HCT116 (cell line): ENCODE measurements at regions not wholly inside any gene's neighbourhood (a gene's known extent, or its start where the extent isn't known, plus 50 kb on each side); places are given as distances from the start of the nearest gene placed in this dataset.

Source experiments
- ATAC-seq: fragments of 200-7000 bp; cut with Tn5 transposase; 2 replicates; pipeline ENCODE4 v1.9.1; 2020; ENCODE audit warnings: mild to moderate bottlenecking, moderate library complexity
- BruUV-seq: library from RNA; stranded (reverse); fragments of 400-500 nt; replicated peaks from 2 replicates; lab custom pipeline; 2021; lab: Mats Ljungman, UMichigan
- CTCF ChIA-PET: fragments of 300-600 bp; sonication (Branson Sonifier 250); formaldehyde crosslinking; loops from one replicate; lab custom pipeline; 2021; ENCODE audit warnings: antibody characterized with exemption; lab: Charles Lee
- POLR2A ChIA-PET: fragments of 300-600, 350-600 bp; sonication (Branson Sonifier 250); formaldehyde crosslinking; loops from one replicate; lab custom pipeline; 2021; ENCODE audit warnings: antibody characterized with exemption; lab: Charles Lee
- RAD21 ChIA-PET, 2 experiments: fragments of 300-600 bp; sonication (Branson Sonifier 250); formaldehyde crosslinking; loops; one replicate each; lab custom pipeline; 2023; ENCODE audit warnings: low total read pairs in 2 of 2; ENCODE audit not compliant: uncharacterized antibody in 2 of 2, unreplicated experiment in 2 of 2, low non-redundant PET in 1 of 2; lab: Charles Lee
- DNase-seq: peaks from one replicate; pipeline ENCODE4 v3.0.0-alpha.2; 2010; ENCODE audit warnings: low read depth, low spot score
- H2AFZ ChIP-seq: fragments of 200-600 bp; shearing (Covaris generic), sonication (generic); 2 replicates; pipeline ENCODE4 v1.6.1; 2017; ENCODE audit warnings: low read depth, mixed run types, mixed read lengths, antibody characterized with exemption, low read length; ENCODE audit not compliant: poor library complexity, severe bottlenecking
- H3K27ac ChIP-seq: 2 replicates; pipeline ENCODE4 v1.5.1; 2012; ENCODE audit warnings: low read depth, low read length
- H3K27me3 ChIP-seq: fragments of 200-600 bp; sonication (generic); 2 replicates; pipeline ENCODE4 v1.6.1; 2016; ENCODE audit warnings: mixed run types, low read length, mixed read lengths; ENCODE audit not compliant: insufficient read depth
- H3K36me3 ChIP-seq, 2 experiments: fragments of 200-500 bp in 1 of 2; fragments of 200-600 bp in 1 of 2; sonication (Bioruptor generic) in 1 of 2; sonication (generic) in 1 of 2; 2 replicates each; pipeline versions ENCODE4 v1.5.1 to v1.6.1; 2014 to 2016; ENCODE audit warnings: low read length in 2 of 2, inconsistent platforms in 1 of 2, mixed read lengths in 1 of 2, mixed run types in 1 of 2; ENCODE audit not compliant: insufficient read depth in 2 of 2, control insufficient read depth in 1 of 2
- H3K4me1 ChIP-seq, 2 experiments: fragments of 200-600 bp in 1 of 2; sonication (generic) in 1 of 2; 2 replicates each; pipeline versions ENCODE4 v1.5.1 to v1.6.1; 2012 to 2017; ENCODE audit warnings: low read length in 2 of 2, inconsistent platforms in 1 of 2, mild to moderate bottlenecking in 1 of 2, mixed read lengths in 1 of 2, mixed run types in 1 of 2, moderate library complexity in 1 of 2; ENCODE audit not compliant: insufficient read depth in 2 of 2, control insufficient read depth in 1 of 2
- H3K4me2 ChIP-seq: fragments of 200-600 bp; sonication (generic); 2 replicates; pipeline ENCODE4 v1.6.1; 2017; ENCODE audit warnings: mixed run types, low read length, mixed read lengths
- H3K4me3 ChIP-seq, 2 experiments: fragments of 200-600 bp in 1 of 2; sonication (generic) in 1 of 2; replicated peaks in 1 of 2; 2 replicates each; pipeline ENCODE4 v1.5.1; 2011 to 2016; ENCODE audit warnings: low read length in 2 of 2, control low read depth in 1 of 2, low read depth in 1 of 2, mild to moderate bottlenecking in 1 of 2, mixed read lengths in 1 of 2, mixed run types in 1 of 2
- H3K79me2 ChIP-seq: fragments of 200-600 bp; sonication (generic); 2 replicates; pipeline ENCODE4 v1.6.1; 2017; ENCODE audit warnings: mild to moderate bottlenecking, mixed run types, low read length, moderate library complexity, mixed read lengths; ENCODE audit not compliant: insufficient read depth
- H3K9ac ChIP-seq: fragments of 200-600 bp; sonication (generic); 2 replicates; pipeline ENCODE4 v1.6.1; 2016; ENCODE audit warnings: low read length, mixed read lengths
- H3K9me2 ChIP-seq: fragments of 200-600 bp; sonication (generic), shearing (Covaris generic); 2 replicates; pipeline ENCODE4 v1.6.1; 2017; ENCODE audit warnings: mixed run types, mild to moderate bottlenecking, moderate library complexity; ENCODE audit not compliant: insufficient read depth
- H3K9me3 ChIP-seq, 2 experiments: fragments of 200-500 bp in 1 of 2; fragments of 200-600 bp in 1 of 2; sonication (Bioruptor generic) in 1 of 2; sonication (generic) in 1 of 2; 2 replicates each; pipeline ENCODE4 v1.6.1; 2014 to 2017; ENCODE audit warnings: low read length in 2 of 2, mixed read lengths in 2 of 2, inconsistent platforms in 1 of 2, low read depth in 1 of 2, mild to moderate bottlenecking in 1 of 2, mixed run types in 1 of 2, moderate library complexity in 1 of 2; ENCODE audit not compliant: control insufficient read depth in 1 of 2, insufficient read depth in 1 of 2
- H4K20me1 ChIP-seq: fragments of 200-600 bp; sonication (generic), shearing (Covaris generic); 2 replicates; pipeline ENCODE4 v1.6.1; 2017; ENCODE audit warnings: mixed run types, mild to moderate bottlenecking, moderate library complexity; ENCODE audit not compliant: insufficient read depth
- CTCF ChIP-seq, 3 experiments: fragments of 200-600 bp in 1 of 3; sonication (generic) in 1 of 3; IDR thresholded peaks in 2 of 3; conservative IDR thresholded peaks in 1 of 3; 2 replicates each; pipeline ENCODE4 v1.5.1; 2012 to 2017; ENCODE audit warnings: low read depth in 2 of 3, low read length in 2 of 3, antibody characterized with exemption in 1 of 3, borderline replicate concordance in 1 of 3, control low read depth in 1 of 3, mild to moderate bottlenecking in 1 of 3, mixed read lengths in 1 of 3, mixed run types in 1 of 3, moderate library complexity in 1 of 3; ENCODE audit not compliant: insufficient read depth in 1 of 3
- ELF1 ChIP-seq: IDR thresholded peaks from 2 replicates; pipeline ENCODE4 v1.6.1; 2012; ENCODE audit warnings: low read depth, borderline replicate concordance
- EZH2phosphoT487 ChIP-seq: fragments of 200-600 bp; IDR thresholded peaks from 2 replicates; pipeline ENCODE4 v1.6.1; 2018; ENCODE audit warnings: antibody characterized with exemption, borderline replicate concordance
- SIN3A ChIP-seq: IDR thresholded peaks from 2 replicates; pipeline ENCODE4 v1.6.1; 2012; ENCODE audit warnings: low read depth
- TCF7L2 ChIP-seq: IDR thresholded peaks from 2 replicates; pipeline ENCODE4 v1.7.0; 2011; ENCODE audit warnings: borderline replicate concordance, inconsistent platforms; ENCODE audit not compliant: insufficient read depth, insufficient read length; ENCODE audit errors: extremely low read depth
- YY1 ChIP-seq: IDR thresholded peaks from 2 replicates; pipeline ENCODE4 v1.6.1; 2011; ENCODE audit warnings: low read length, low read depth, moderate library complexity, mild to moderate bottlenecking; ENCODE audit not compliant: insufficient replicate concordance; ENCODE audit errors: extremely low read depth
- intact Hi-C: fragments of 100-400 bp; cut with micrococcal nuclease; formaldehyde crosslinking; loops from 2 replicates; pipeline ENCODE4 v1.10.0; 2022

- no peak overlapping the region for H3K4me3 ChIP-seq
- no peaks in the 10 kb centered on the region for H3K9me2 ChIP-seq
- H3K27ac ChIP-seq = no peak overlapping the region
- no peak overlapping the region for H3K9ac ChIP-seq
- no peak for TF ChIP-seq CTCF (IDR thresholded peaks at IDR 0.05 in 2 of 3, conservative IDR thresholded peaks at IDR 0.05 in 1 of 3; ENCODE audit: borderline replicate concordance in 1 of 3, insufficient read depth in 1 of 3, low read depth in 2 of 3, low read length in 2 of 3)
- TF ChIP-seq EZH2phosphoT487 = no peak
- TF ChIP-seq YY1 = no peak
- TF ChIP-seq ELF1 = no peak
- TF ChIP-seq SIN3A = no peak
- TF ChIP-seq TCF7L2 = no peak
- DNase-seq (no peak), ATAC-seq (no peak)
- no peaks in the 10 kb centered on the region for H3K27me3 ChIP-seq
- no TSS peak for BruUV-seq
- H4K20me1 ChIP-seq = no peaks in the 10 kb centered on the region
- ChIA-PET RAD21 (no interaction called here), CTCF (no interaction called here), POLR2A (no interaction called here)
- H3K9me3 ChIP-seq = no peaks in the 10 kb centered on the region
- intact Hi-C loops = no loop called here
- no peak overlapping the region for H2AFZ ChIP-seq
- H3K4me1 ChIP-seq = no peaks in the 10 kb centered on the region
- H3K36me3 ChIP-seq = no peaks in the 10 kb centered on the region
- no peaks in the 10 kb centered on the region for H3K79me2 ChIP-seq
- H3K4me2 ChIP-seq = no peak overlapping the region
Observed at GRCh38 chr11:8313504-8314090, 49.9 kb upstream of the LMO1 start.
